Adrenal gland (tissue), 9 donors: ENCODE measurements at regions not wholly inside any gene's neighbourhood (a gene's known extent, or its start where the extent isn't known, plus 50 kb on each side); places are given as distances from the start of the nearest gene placed in this dataset.
"Not testable (repeated sequence)": the region's sequence is repeated elsewhere in the genome, so short reads cannot be mapped to it uniquely, and the experiment has no call there.

Source experiments
- DNase-seq, 7 donors: peaks; one replicate each; pipeline ENCODE4 v3.0.0-alpha.2; 2019 to 2020
- H3K27ac ChIP-seq, 5 donors: fragments of 200-600 bp; sonication (generic) in 4 of 5; 1 replicate in 3 of 5; 2 replicates in 2 of 5; pipeline versions ENCODE4 v1.5.1 to v1.8.0; 2016 to 2020; ENCODE audit warnings: mild to moderate bottlenecking in 1 of 5
- H3K27me3 ChIP-seq: fragments of 200-600 bp; 2 replicates; pipeline ENCODE4 v1.8.0; 2021
- H3K36me3 ChIP-seq, 2 donors: fragments of 200-600 bp; replicated peaks in 1 of 2; 1 replicate in 1 of 2; 2 replicates in 1 of 2; pipeline versions ENCODE4 v1.5.1 to v1.8.0; 2018 to 2022
- H3K4me1 ChIP-seq, 2 donors: fragments of 200-600 bp; replicated peaks in 1 of 2; 1 replicate in 1 of 2; 2 replicates in 1 of 2; pipeline versions ENCODE4 v1.5.1 to v1.8.0; 2018 to 2021
- H3K4me3 ChIP-seq, 4 donors: fragments of 200-600 bp; sonication (generic) in 3 of 4; one replicate each; pipeline ENCODE4 v1.5.1; 2016 to 2018
- H3K9me3 ChIP-seq, 3 donors: fragments of 200-600 bp; sonication (generic) in 1 of 3; replicated peaks in 1 of 3; 1 replicate in 2 of 3; 2 replicates in 1 of 3; pipeline versions ENCODE4 v1.5.1 to v1.8.0; 2016 to 2021
- POLR2A ChIP-seq, 2 donors: fragments of 450-650 bp; IDR thresholded peaks; one replicate each; pipeline ENCODE4 v1.6.1; 2017; ENCODE audit warnings: antibody characterized with exemption in 2 of 2, mild to moderate bottlenecking in 2 of 2, moderate library complexity in 1 of 2
- WGBS, 4 donors: extraction: QIAGEN DNeasy Blood & Tissue Kit in 2 of 4; methylation state at CpG; one replicate each; pipeline versions ENCODE4 v1.1.5 to v1.1.7; 2013 to 2017; 5-methylcytosine and 5-hydroxymethylcytosine counted together
- intact Hi-C, 2 donors: fragments of 100-400 bp; cut with DNase I; formaldehyde crosslinking; loops; one replicate each; pipeline versions ENCODE4 v1.14.1 to v1.15.0; 2022 to 2023
- TF ChIP-seq, protein P1 (sequence below), 6 experiments: fragments of 450-650 bp in 4 of 6; fragments of 200-600 bp in 2 of 6; sonication (generic) in 1 of 6; IDR thresholded peaks; 1 replicate in 5 of 6; 2 replicates in 1 of 6; pipeline versions ENCODE4 v1.5.1 to v1.8.0; 2016 to 2021; ENCODE audit warnings: antibody characterized with exemption in 6 of 6, mild to moderate bottlenecking in 2 of 6, moderate library complexity in 1 of 6
- donor health status: healthy with polysubstance abuse.
- donor health status: Bipolar disorder and iron deficiency.
- donor health status: DM: yes; HTN: yes; CAD: no.
- donor health status: DM: no; HTN: no; CAD: no.
- donor health status: DM: no; HTN: no; CAD: no.

DNA sequence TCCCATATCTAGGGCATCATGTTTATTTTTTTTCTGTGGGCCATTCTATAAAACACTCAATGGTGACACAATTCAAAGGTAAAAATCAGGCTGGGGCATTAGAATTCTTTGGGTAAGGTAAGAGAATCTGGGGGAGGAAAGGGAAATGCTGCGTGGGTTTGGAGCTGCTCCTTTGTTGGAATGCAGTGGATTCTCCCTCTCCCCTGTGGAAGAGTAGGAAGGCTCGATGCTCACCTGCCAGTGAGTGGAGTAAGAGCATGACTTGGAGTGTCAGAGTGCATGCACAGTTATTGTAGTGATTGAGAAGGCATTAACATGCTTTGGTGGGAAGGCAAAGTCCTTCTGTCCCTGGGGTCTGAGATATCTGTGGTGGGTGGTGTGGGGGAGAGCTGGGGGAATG, 280.0 kb downstream of the PDCD6IP start:
- H3K27ac ChIP-seq, result no peak overlapping the region
- WGBS, 4 donors, result 44 to 53% (median 52%) methylated on average over 2 of the region's 2 CpGs

DNA sequence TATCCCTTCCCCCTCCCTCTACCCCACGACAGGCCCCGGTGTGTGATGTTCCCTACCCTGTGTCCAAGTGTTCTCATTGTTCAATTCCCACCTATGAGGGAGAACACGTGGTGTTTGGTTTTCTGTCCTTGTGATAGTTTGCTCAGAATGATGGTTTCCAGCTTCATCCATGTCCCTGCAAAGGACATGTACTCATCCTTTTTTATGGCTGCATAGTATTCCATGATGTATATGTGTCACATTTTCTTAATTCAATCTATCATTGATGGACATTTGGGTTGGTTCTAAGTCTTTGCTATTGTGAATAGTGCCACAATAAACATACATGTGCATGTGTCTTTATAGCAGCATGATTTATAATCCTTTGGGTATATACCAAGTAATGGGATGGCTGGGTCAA, 281.4 kb downstream of the PDCD6IP start:
- H3K27ac ChIP-seq, H3K9me3 ChIP-seq, H3K27me3 ChIP-seq, intact Hi-C loops, H3K36me3 ChIP-seq, H3K4me1 ChIP-seq, DNase-seq, H3K4me3 ChIP-seq: not testable (repeated sequence)
- WGBS, 4 donors, result 87 to 94% (median 89%) methylated on average over 3 of the region's 3 CpGs

More for the DNA sequence above, 280.0 kb downstream of the PDCD6IP start:
- H3K36me3 ChIP-seq, result no peaks in the 10 kb centered on the region
- H3K27me3 ChIP-seq, result no peaks in the 10 kb centered on the region
- intact Hi-C loops, result no loop called here
- no peaks in the 10 kb centered on the region for H3K4me1 ChIP-seq
- TF ChIP-seq, protein P1, sequence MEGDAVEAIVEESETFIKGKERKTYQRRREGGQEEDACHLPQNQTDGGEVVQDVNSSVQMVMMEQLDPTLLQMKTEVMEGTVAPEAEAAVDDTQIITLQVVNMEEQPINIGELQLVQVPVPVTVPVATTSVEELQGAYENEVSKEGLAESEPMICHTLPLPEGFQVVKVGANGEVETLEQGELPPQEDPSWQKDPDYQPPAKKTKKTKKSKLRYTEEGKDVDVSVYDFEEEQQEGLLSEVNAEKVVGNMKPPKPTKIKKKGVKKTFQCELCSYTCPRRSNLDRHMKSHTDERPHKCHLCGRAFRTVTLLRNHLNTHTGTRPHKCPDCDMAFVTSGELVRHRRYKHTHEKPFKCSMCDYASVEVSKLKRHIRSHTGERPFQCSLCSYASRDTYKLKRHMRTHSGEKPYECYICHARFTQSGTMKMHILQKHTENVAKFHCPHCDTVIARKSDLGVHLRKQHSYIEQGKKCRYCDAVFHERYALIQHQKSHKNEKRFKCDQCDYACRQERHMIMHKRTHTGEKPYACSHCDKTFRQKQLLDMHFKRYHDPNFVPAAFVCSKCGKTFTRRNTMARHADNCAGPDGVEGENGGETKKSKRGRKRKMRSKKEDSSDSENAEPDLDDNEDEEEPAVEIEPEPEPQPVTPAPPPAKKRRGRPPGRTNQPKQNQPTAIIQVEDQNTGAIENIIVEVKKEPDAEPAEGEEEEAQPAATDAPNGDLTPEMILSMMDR (IDR thresholded peaks at IDR 0.05), result no peak
- no peak for TF ChIP-seq POLR2A (IDR thresholded peaks at IDR 0.05)
- no peak for DNase-seq
- H3K9me3 ChIP-seq, result no peaks in the 10 kb centered on the region
- H3K4me3 ChIP-seq, result no peak overlapping the region

DNA sequence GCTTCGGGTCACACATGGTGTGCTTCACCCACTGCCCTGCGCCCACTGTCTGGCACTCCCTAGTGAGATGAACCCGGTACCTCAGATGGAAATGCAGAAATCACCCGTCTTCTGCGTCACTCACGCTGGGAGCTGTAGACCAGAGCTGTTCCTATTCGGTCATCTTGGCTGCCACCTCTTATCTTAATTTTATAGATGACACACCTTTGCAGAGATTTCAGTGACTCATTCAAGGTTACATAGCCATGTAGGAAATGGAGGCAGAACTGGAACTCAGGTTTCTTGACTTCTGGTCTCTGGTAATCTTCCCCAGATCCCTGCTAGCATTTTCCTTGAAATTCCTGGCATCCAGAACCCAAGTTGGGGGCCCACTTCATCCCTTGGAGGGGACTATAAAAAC, 291.9 kb downstream of the PDCD6IP start:
- 83 to 92% (median 86%) methylated on average over 7 of the region's 7 CpGs for WGBS, 4 donors
- intact Hi-C loops, H3K4me3 ChIP-seq, H3K27ac ChIP-seq, H3K36me3 ChIP-seq, H3K4me1 ChIP-seq, H3K9me3 ChIP-seq, H3K27me3 ChIP-seq, DNase-seq: not testable (repeated sequence)

DNA sequence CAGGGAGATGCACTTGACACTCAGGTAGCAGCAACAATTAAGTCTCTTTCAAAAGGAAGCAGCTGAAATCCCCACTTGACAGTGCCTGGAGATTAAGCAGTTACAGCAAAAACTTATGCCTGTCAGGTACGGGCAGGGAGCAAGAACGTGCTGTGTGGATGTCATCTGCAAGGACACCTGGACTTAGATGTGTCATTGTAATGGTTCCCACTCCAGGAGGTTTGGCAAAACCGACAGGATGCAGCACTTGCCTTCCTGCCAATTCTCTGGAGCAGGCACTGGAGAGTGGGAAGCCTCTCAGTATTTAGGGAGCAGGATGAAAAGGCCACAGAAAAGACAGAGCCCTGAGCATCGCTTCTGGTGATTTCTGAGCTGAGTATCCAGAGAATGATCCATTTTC, 292.4 kb downstream of the PDCD6IP start:
- DNase-seq, result no peak
- 55 to 72% (median 61%) methylated on average over 3 to 4 of the region's 4 CpGs for WGBS, 4 donors
- Histone ChIP-seq H3K27me3 (no peaks in the 10 kb centered on the region), H3K27ac (no peak overlapping the region), H3K36me3 (no peaks in the 10 kb centered on the region), H3K4me3 (no peak overlapping the region), H3K4me1 (no peaks in the 10 kb centered on the region), H3K9me3 (no peaks in the 10 kb centered on the region)
- TF ChIP-seq POLR2A (IDR thresholded peaks at IDR 0.05), result no peak
- TF ChIP-seq, protein P1 (IDR thresholded peaks at IDR 0.05), result no peak
- intact Hi-C loops, result no loop called here

DNA sequence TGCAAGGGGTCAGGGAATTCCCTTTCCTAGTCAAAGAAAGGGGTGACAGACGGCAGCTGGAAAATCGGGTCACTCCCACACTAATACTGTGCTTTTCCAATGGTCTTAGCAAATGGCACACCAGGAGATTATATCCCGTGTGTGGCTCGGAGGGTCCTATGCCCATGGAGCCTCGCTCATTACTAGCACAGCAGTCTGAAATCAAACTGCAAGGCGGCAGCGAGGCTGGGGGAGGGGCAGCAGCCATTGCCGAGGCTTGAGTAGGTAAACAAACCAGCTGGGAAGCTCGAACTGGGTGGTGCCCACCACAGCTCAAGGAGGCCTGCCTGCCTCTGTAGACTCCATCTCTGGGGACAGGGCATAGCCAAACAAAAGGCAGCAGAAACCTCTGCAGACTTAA, 295.9 kb downstream of the PDCD6IP start:
- H3K9me3 ChIP-seq, H3K27ac ChIP-seq, H3K27me3 ChIP-seq, H3K4me3 ChIP-seq, H3K36me3 ChIP-seq, H3K4me1 ChIP-seq, intact Hi-C loops, DNase-seq: not testable (repeated sequence)
- WGBS, 4 donors, result 78 to 91% (median 83%) methylated on average over 2 to 9 of the region's 9 CpGs

DNA sequence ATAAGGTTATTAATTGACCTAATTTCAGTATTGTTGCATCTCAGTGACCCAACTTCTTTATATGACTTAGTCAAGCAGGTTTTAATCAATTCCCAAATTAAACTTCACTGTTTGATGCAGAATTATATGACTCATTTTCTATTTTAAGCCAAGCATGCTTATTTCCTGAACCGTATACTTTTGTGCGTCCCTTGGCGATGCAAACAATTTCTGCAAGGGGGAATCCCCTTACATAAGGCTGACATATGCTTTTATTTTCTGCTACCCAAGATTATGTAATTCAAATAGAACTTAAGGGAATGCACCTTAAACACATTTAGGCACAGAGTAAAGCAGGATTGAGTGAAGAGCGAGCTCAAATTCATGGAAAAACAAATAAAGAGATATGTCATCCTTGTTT, 303.9 kb downstream of the PDCD6IP start:
- WGBS, 4 donors, result 62 to 74% (median 71%) methylated on average over 4 of the region's 4 CpGs
- intact Hi-C loops, result no loop called here
- no peaks in the 10 kb centered on the region for H3K9me3 ChIP-seq

More for the DNA sequence above, 303.9 kb downstream of the PDCD6IP start:
- TF ChIP-seq, protein P1 (IDR thresholded peaks at IDR 0.05), result no peak
- TF ChIP-seq POLR2A (IDR thresholded peaks at IDR 0.05), result no peak
- Histone ChIP-seq H3K27ac (no peak overlapping the region), H3K27me3 (no peaks in the 10 kb centered on the region), H3K36me3 (no peaks in the 10 kb centered on the region), H3K4me3 (no peak overlapping the region), H3K4me1 (no peaks in the 10 kb centered on the region)
- no peak for DNase-seq
